ENCODE measurements at regions not wholly inside any gene's neighbourhood (a gene's known extent, or its start where the extent isn't known, plus 50 kb on each side); places are given as distances from the start of the nearest gene placed in this dataset.

DNA sequence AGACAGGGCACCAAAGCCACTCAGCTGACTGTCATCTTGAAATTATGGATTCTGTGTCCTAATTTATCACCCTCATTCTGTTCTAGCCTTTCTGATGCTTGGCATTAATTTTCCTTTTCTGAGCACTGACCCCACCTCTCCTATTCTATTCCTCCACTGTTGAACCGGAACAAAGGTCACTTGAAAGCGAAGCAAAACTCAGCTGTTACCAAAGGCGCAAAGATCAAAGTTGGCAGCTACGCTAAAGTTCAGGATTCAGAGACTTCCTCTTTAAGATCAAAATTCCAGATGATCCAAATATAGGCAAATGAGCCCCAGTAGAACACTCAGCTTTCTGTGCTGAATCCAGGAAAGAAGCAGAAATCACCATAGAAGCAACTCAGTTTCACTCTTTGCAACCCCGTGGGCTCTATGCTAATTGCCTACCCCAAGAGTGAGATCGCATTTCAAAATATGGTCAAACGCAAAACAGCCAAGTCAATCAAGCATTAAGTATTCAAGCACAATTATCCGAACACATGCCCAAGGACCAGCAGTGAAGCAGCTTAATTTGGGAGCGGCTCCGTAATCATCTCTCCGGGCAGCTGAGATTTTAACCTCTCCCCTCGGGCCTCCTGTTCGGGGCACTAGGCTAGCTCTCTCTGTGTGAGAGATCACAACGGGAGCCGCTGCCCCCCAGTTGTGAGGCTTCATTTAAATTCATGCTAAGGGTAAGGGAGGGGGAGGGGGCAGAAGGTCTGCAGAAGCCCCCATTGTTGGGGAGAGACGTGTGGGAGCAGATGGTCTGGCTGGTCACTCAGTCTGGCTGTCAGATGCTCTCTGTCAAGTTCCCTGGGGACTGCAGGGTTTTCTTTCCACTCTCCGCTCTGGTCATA lies 288.6 kb downstream of the ELAVL2 start:
- Histone ChIP-seq H3K36me3 (no peaks in the 10 kb centered on the region), H3K9me3 (no peaks in the 10 kb centered on the region), H3K4me1 (no peaks in the 10 kb centered on the region), H3K27me3 (no peaks in the 10 kb centered on the region), H3K27ac (no peak overlapping the region), H3K4me3 (peak overlapping the region in 1 of 2 donors; percentile 3)
- no peak for DNase-seq (ENCODE audit: low spot score in 2 of 2)
- intact Hi-C loops (cut with DNase I) = no loop called here
- TF ChIP-seq, protein P1, sequence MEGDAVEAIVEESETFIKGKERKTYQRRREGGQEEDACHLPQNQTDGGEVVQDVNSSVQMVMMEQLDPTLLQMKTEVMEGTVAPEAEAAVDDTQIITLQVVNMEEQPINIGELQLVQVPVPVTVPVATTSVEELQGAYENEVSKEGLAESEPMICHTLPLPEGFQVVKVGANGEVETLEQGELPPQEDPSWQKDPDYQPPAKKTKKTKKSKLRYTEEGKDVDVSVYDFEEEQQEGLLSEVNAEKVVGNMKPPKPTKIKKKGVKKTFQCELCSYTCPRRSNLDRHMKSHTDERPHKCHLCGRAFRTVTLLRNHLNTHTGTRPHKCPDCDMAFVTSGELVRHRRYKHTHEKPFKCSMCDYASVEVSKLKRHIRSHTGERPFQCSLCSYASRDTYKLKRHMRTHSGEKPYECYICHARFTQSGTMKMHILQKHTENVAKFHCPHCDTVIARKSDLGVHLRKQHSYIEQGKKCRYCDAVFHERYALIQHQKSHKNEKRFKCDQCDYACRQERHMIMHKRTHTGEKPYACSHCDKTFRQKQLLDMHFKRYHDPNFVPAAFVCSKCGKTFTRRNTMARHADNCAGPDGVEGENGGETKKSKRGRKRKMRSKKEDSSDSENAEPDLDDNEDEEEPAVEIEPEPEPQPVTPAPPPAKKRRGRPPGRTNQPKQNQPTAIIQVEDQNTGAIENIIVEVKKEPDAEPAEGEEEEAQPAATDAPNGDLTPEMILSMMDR (IDR thresholded peaks at IDR 0.05) = no peak

DNA sequence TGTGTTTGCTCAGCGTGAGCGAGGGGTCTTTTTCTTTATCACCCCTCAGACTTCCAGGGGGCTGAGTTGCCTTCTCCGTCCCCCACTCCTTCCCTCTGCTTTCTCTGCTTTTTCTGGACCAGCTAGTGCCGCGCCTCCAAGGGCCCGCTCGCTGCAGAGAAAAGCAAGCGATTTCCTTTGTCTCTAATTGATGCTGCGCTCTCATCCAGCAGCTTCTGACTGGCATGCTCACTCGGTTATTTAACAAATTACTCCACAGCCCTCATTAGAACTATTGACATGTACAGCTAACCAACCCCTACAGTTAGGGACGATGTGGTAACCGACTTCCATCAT lies 288.0 kb downstream of the ELAVL2 start:
- no peak for DNase-seq (ENCODE audit: low spot score in 2 of 2)
- Histone ChIP-seq H3K36me3 (no peaks in the 10 kb centered on the region), H3K27me3 (no peaks in the 10 kb centered on the region), H3K4me1 (no peaks in the 10 kb centered on the region), H3K27ac (no peak overlapping the region), H3K4me3 (no peak overlapping the region), H3K9me3 (no peaks in the 10 kb centered on the region)
- intact Hi-C loops (cut with DNase I) = no loop called here
- TF ChIP-seq, protein P1 (IDR thresholded peaks at IDR 0.05) = no peak

DNA sequence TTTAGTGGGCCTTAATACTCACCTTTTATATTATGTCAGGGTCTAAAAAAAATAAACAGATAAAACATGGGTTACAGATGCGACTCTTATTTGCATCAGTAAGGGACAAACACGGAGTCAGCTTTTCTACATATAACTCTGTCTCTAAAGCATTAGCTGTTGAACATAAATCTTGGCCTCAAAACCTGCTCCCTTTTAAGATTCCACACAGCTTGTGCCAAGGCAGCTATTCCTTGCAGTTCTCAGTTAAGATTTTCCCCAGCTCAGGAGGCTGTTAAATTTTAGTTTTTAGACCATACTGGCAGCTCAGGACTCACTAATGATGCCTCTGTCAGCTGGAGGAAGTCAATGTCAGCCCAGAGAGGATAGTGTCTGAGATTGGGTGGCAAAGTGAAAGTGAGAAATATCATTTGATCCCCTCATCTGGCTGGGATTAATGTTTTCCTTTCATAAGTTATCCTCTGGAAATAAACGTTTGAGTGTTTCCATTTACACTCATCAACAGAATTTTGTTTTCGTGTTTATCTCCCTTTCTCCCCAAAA lies 287.5 kb downstream of the ELAVL2 start:
- Histone ChIP-seq H3K36me3 (no peaks in the 10 kb centered on the region), H3K27me3 (no peaks in the 10 kb centered on the region), H3K27ac (no peak overlapping the region), H3K4me3 (no peak overlapping the region), H3K4me1 (no peaks in the 10 kb centered on the region), H3K9me3 (no peaks in the 10 kb centered on the region)
- TF ChIP-seq, protein P1 (IDR thresholded peaks at IDR 0.05) = no peak
- intact Hi-C loops (cut with DNase I) = no loop called here
- no peak for DNase-seq (ENCODE audit: low spot score in 2 of 2)

DNA sequence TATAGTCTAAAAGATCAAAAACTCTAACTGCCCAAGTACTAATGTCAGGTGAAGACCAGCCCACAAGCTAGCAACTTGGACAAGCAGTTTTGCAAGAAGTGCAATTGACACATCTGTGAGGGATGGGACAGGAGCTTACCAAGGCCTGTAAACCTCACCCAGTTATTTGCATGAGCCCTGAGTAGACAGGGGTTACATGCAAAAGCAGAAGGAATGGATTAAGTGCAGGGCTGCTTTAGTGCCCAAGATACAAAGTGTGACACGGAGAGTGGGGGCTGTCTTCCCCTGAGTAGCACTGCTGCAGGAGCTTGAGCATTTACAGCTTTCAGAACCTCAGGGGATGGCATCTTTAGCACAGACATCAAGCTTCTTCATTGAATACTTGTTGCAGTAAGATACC lies 286.7 kb downstream of the ELAVL2 start:
- H3K9me3 ChIP-seq = no peaks in the 10 kb centered on the region
- DNase-seq (ENCODE audit: low spot score in 2 of 2) = no peak
- intact Hi-C loops (cut with DNase I) = no loop called here
- H3K36me3 ChIP-seq = no peaks in the 10 kb centered on the region
- no peak overlapping the region for H3K27ac ChIP-seq
- H3K4me1 ChIP-seq = no peaks in the 10 kb centered on the region
- H3K4me3 ChIP-seq = no peak overlapping the region
- no peaks in the 10 kb centered on the region for H3K27me3 ChIP-seq
- TF ChIP-seq, protein P1 (IDR thresholded peaks at IDR 0.05) = no peak

DNA sequence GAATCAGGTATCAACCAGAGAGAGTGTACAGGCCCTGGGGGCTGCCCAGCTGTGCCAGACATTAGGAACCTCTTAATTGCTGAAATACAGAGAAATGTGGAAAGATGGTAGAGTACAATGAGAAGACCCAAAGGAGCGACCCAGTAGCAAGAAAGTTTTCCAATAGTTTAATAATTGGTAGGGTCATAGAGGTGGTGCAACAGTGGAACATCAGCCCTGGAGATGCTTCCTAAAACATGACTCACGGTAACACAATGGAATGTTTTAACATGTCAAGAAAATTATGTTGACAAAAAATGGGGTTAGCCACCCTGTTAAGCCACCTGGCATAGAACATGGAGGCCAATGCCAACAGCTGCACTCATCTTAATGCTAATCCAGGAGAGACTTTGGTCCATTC lies 284.1 kb downstream of the ELAVL2 start:
- DNase-seq (ENCODE audit: low spot score in 2 of 2) = no peak
- intact Hi-C loops (cut with DNase I) = no loop called here
- no peaks in the 10 kb centered on the region for H3K9me3 ChIP-seq
- no peak overlapping the region for H3K27ac ChIP-seq
- no peaks in the 10 kb centered on the region for H3K36me3 ChIP-seq
- no peaks in the 10 kb centered on the region for H3K4me1 ChIP-seq
- TF ChIP-seq, protein P1 (IDR thresholded peaks at IDR 0.05) = no peak
- no peaks in the 10 kb centered on the region for H3K27me3 ChIP-seq
- no peak overlapping the region for H3K4me3 ChIP-seq

Data from ascending aorta (tissue), 2 donors.